ENCODE measurements at regions not wholly inside any gene's neighbourhood (a gene's known extent, or its start where the extent isn't known, plus 50 kb on each side); places are given as distances from the start of the nearest gene placed in this dataset.
"Not testable (repeated sequence)": the region's sequence is repeated elsewhere in the genome, so short reads cannot be mapped to it uniquely, and the experiment has no call there.

- WGBS: 93% methylated on average over 5 of the region's 5 CpGs
- no peak overlapping the region for H3K27ac ChIP-seq (ENCODE audit: low read length)
- no peak overlapping the region for H3K4me3 ChIP-seq (ENCODE audit: low read length)
- no peaks in the 10 kb centered on the region for H3K27me3 ChIP-seq (ENCODE audit: control insufficient read depth, insufficient read depth)
- intact Hi-C loops (cut with DNase I): no loop called here
- no peaks in the 10 kb centered on the region for H3K4me1 ChIP-seq (ENCODE audit: control insufficient read depth, insufficient read depth, low read length)
- DNase-seq: no peak
- no peak for ATAC-seq
- no peaks in the 10 kb centered on the region for H3K9me3 ChIP-seq (ENCODE audit: control insufficient read depth, low read length)
These were observed 453.4 kb upstream of the NFE2L3 start for GRCh38 chr7:25698451-25699113.

DNA sequence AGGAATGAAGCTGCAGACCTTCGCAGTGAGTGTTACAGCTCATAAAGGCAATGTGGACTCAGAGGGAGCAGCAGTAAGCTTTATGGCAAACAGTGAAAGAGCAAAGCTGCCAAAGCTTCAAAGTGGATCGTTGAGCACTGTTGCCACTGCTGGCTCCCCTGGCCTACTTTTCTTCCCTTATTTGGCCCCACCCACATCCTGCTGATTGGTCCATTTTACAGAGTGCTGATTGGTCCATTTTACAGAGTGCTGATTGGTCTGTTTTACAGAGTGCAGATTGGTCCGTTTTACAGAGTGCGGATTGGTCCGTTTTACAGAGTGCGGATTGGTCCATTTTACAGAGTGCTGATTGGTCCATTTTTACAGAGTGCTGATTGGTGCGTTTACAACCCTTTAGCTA is 451.9 kb upstream of the NFE2L3 start:
- intact Hi-C loops (cut with DNase I); H3K4me1 ChIP-seq (ENCODE audit: control insufficient read depth, insufficient read depth, low read length); ATAC-seq; DNase-seq; H3K4me3 ChIP-seq (ENCODE audit: low read length); H3K27me3 ChIP-seq (ENCODE audit: control insufficient read depth, insufficient read depth); H3K9me3 ChIP-seq (ENCODE audit: control insufficient read depth, low read length); H3K27ac ChIP-seq (ENCODE audit: low read length): not testable (repeated sequence)
- 96% methylated on average over 7 of the region's 7 CpGs for WGBS

GRCh38 chr7:25704413-25704812 is 447.6 kb upstream of the NFE2L3 start:
- intact Hi-C loops (cut with DNase I): no loop called here

DNA sequence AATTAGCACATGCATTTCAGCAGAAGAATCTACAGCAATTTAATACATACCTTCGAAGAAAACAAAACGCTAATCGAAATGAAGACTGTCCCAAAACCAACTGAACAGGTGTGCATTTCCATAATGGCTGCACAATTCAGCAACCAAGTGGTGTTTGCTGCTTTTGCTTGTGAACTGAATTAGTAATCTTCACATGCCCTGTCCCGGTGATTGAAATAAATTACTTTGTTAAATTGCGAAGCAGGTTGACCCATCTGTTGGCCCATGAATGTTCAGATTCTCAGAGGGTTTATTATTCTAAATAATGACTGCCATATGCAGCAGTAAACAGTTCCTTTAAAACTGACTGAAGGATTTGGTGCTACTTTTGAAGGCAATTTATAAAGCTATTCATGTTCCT is 445.2 kb upstream of the NFE2L3 start:
- DNase-seq (no peak), ATAC-seq (no peak)
- Histone ChIP-seq H3K27ac (ENCODE audit: low read length) (no peak overlapping the region), H3K27me3 (ENCODE audit: control insufficient read depth, insufficient read depth) (no peaks in the 10 kb centered on the region), H3K9me3 (ENCODE audit: control insufficient read depth, low read length) (no peaks in the 10 kb centered on the region), H3K4me1 (ENCODE audit: control insufficient read depth, insufficient read depth, low read length) (no peaks in the 10 kb centered on the region), H3K4me3 (ENCODE audit: low read length) (no peak overlapping the region)
- intact Hi-C loops (cut with DNase I): no loop called here
- 94% methylated on average over 5 of the region's 5 CpGs for WGBS

More at GRCh38 chr7:25704413-25704812, 447.6 kb upstream of the NFE2L3 start:
- DNase-seq: no peak
- Histone ChIP-seq H3K27me3 (ENCODE audit: control insufficient read depth, insufficient read depth) (no peaks in the 10 kb centered on the region), H3K9me3 (ENCODE audit: control insufficient read depth, low read length) (no peaks in the 10 kb centered on the region), H3K4me3 (ENCODE audit: low read length) (no peak overlapping the region), H3K27ac (ENCODE audit: low read length) (no peak overlapping the region), H3K4me1 (ENCODE audit: control insufficient read depth, insufficient read depth, low read length) (no peaks in the 10 kb centered on the region)
- 88% methylated on average over 8 of the region's 8 CpGs for WGBS
- no peak for ATAC-seq

- peak in 1 of 3 donors; percentile 51 for DNase-seq
These were observed 444.0 kb upstream of the NFE2L3 start for GRCh38 chr7:25707768-25708620.

GRCh38 chr7:25710959-25711358 is 441.0 kb upstream of the NFE2L3 start:
- intact Hi-C loops (cut with DNase I): no loop called here
- 31% methylated on average over 1 of the region's 1 CpG for WGBS
- DNase-seq (no peak), ATAC-seq (no peak)
- peaks cover 4% of the 10 kb centered on the region for H3K4me1 ChIP-seq (ENCODE audit: control insufficient read depth, insufficient read depth, low read length)
- H3K4me3 ChIP-seq (ENCODE audit: low read length): no peak overlapping the region
- no peaks in the 10 kb centered on the region for H3K9me3 ChIP-seq (ENCODE audit: control insufficient read depth, low read length)
- H3K27ac ChIP-seq (ENCODE audit: low read length): no peak overlapping the region
- no peaks in the 10 kb centered on the region for H3K27me3 ChIP-seq (ENCODE audit: control insufficient read depth, insufficient read depth)

More at GRCh38 chr7:25707768-25708620, 444.0 kb upstream of the NFE2L3 start:
- WGBS: 54% methylated on average over 9 of the region's 9 CpGs
- Histone ChIP-seq H3K4me3 (ENCODE audit: low read length) (no peak overlapping the region), H3K4me1 (ENCODE audit: control insufficient read depth, insufficient read depth, low read length) (no peaks in the 10 kb centered on the region), H3K27ac (ENCODE audit: low read length) (no peak overlapping the region), H3K27me3 (ENCODE audit: control insufficient read depth, insufficient read depth) (no peaks in the 10 kb centered on the region), H3K9me3 (ENCODE audit: control insufficient read depth, low read length) (no peaks in the 10 kb centered on the region)
- no peak for ATAC-seq
- intact Hi-C loops (cut with DNase I): no loop called here

- DNase-seq (no peak), ATAC-seq (peak in 1 of 2 donors; percentile 45)
- H3K9me3 ChIP-seq (ENCODE audit: control insufficient read depth, low read length): no peaks in the 10 kb centered on the region
- no peak overlapping the region for H3K27ac ChIP-seq (ENCODE audit: low read length)
- WGBS: 65% methylated on average over 1 of the region's 1 CpG
- intact Hi-C loops (cut with DNase I): no loop called here
- H3K4me1 ChIP-seq (ENCODE audit: control insufficient read depth, insufficient read depth, low read length): peaks cover 6% of the 10 kb centered on the region
- H3K27me3 ChIP-seq (ENCODE audit: control insufficient read depth, insufficient read depth): no peaks in the 10 kb centered on the region
- H3K4me3 ChIP-seq (ENCODE audit: low read length): no peak overlapping the region
These were observed 440.1 kb upstream of the NFE2L3 start for GRCh38 chr7:25711940-25712339.

- no peak for DNase-seq
- ATAC-seq: no peak
- Histone ChIP-seq H3K9me3 (ENCODE audit: control insufficient read depth, low read length) (no peaks in the 10 kb centered on the region), H3K4me1 (ENCODE audit: control insufficient read depth, insufficient read depth, low read length) (peaks cover 6% of the 10 kb centered on the region), H3K27ac (ENCODE audit: low read length) (no peak overlapping the region), H3K4me3 (ENCODE audit: low read length) (no peak overlapping the region), H3K27me3 (ENCODE audit: control insufficient read depth, insufficient read depth) (no peaks in the 10 kb centered on the region)
- intact Hi-C loops (cut with DNase I): no loop called here
- WGBS: 31% methylated on average over 1 of the region's 1 CpG
These were observed 439.5 kb upstream of the NFE2L3 start for GRCh38 chr7:25712500-25712899.

DNA sequence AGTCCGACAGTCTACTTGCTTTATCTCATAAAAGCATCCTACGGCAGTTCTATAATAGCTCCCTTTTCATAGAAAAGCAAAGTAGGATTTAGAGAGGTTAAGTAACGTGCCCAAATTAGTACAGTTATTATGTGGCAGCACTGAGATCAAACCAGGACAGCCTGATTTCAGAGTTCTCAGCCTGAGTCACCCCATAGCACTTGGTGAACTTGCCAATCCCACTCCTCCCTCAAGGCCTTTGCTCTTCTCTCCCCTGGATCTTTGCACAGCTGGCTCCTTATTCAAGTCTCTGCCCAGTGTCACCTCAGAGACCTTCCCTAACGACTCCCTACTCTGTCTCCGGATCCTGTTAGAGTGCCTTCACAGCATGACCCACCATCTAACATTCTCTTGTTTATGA is 438.0 kb upstream of the NFE2L3 start:
- 62% methylated on average over 5 of the region's 5 CpGs for WGBS
- ATAC-seq: peak; percentile 54 to 60
- Histone ChIP-seq H3K4me3 (ENCODE audit: low read length) (no peak overlapping the region), H3K27ac (ENCODE audit: low read length) (no peak overlapping the region), H3K9me3 (ENCODE audit: control insufficient read depth, low read length) (no peaks in the 10 kb centered on the region), H3K4me1 (ENCODE audit: control insufficient read depth, insufficient read depth, low read length) (peaks cover 6% of the 10 kb centered on the region), H3K27me3 (ENCODE audit: control insufficient read depth, insufficient read depth) (no peaks in the 10 kb centered on the region)
- intact Hi-C loops (cut with DNase I): no loop called here
- no peak for DNase-seq

- Histone ChIP-seq H3K9me3 (ENCODE audit: control insufficient read depth, low read length) (no peaks in the 10 kb centered on the region), H3K27me3 (ENCODE audit: control insufficient read depth, insufficient read depth) (no peaks in the 10 kb centered on the region), H3K4me3 (ENCODE audit: low read length) (no peak overlapping the region), H3K4me1 (ENCODE audit: control insufficient read depth, insufficient read depth, low read length) (peaks cover 6% of the 10 kb centered on the region), H3K27ac (ENCODE audit: low read length) (no peak overlapping the region)
- no peak for DNase-seq
- intact Hi-C loops (cut with DNase I): no loop called here
- no peak for ATAC-seq
- 90% methylated on average over 6 of the region's 6 CpGs for WGBS
These were observed 435.6 kb upstream of the NFE2L3 start for GRCh38 chr7:25716421-25716820.

GRCh38 chr7:25718596-25718995 is 433.4 kb upstream of the NFE2L3 start:
- whole genome bisulfite sequencing: 83% methylated on average over 4 of the region's 4 CpGs
- intact Hi-C loops (cut with DNase I): no loop called here
- Histone ChIP-seq H3K27me3 (ENCODE audit: control insufficient read depth, insufficient read depth) (no peaks in the 10 kb centered on the region), H3K27ac (ENCODE audit: low read length) (no peak overlapping the region), H3K9me3 (ENCODE audit: control insufficient read depth, low read length) (no peaks in the 10 kb centered on the region), H3K4me1 (ENCODE audit: control insufficient read depth, insufficient read depth, low read length) (peaks cover 6% of the 10 kb centered on the region), H3K4me3 (ENCODE audit: low read length) (no peak overlapping the region)
- ATAC-seq (no peak), DNase-seq (no peak)

All from right cardiac atrium (tissue), 5 donors.